Fibroblast of mammary gland (primary cell): ENCODE measurements at regions not wholly inside any gene's neighbourhood (a gene's known extent, or its start where the extent isn't known, plus 50 kb on each side); places are given as distances from the start of the nearest gene placed in this dataset.
A peak's percentile ranks its signal among the peaks of the same experiment; 100 is the strongest.
"Not testable (repeated sequence)": the region's sequence is repeated elsewhere in the genome, so short reads cannot be mapped to it uniquely, and the experiment has no call there.

Source experiments
- DNase-seq: peaks from one replicate; pipeline ENCODE4 v3.0.0-alpha.2; 2010; ENCODE audit warnings: low read depth
- H3K4me3 ChIP-seq: 2 replicates; pipeline ENCODE4 v1.5.1; 2011; ENCODE audit warnings: low read depth, mild to moderate bottlenecking, low read length, moderate library complexity; ENCODE audit not compliant: control insufficient read depth
- CTCF ChIP-seq: conservative IDR thresholded peaks from 2 replicates; pipeline ENCODE4 v1.5.1; 2011; ENCODE audit warnings: low read depth, low read length, inconsistent platforms; ENCODE audit not compliant: control insufficient read depth, insufficient read depth

- TF ChIP-seq CTCF: no peak
- H3K4me3 ChIP-seq: no peak overlapping the region
- DNase-seq: no peak
Observed at GRCh38 chr5:89826938-89827337, 582.6 kb downstream of the CETN3 start.

DNA sequence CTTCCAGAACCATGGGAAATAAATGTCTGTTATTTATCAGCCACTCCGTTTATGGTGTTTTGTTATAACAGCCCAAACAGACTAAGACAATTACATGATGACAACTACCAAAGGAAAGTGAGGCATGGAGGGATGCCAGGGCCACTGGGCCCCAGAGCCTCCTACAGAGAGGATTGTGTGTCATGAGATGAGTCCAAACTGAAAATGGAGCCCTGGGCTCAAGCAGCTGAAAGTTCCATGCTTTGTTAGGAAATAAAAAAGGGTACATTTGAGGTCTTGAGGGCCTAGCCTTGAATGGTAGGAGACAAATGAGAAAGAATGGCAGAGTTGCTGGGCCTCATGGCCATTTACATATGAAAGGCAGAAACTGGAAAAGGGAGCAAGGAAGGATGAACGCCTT is 586.5 kb downstream of the CETN3 start:
- no peak overlapping the region for H3K4me3 ChIP-seq
- no peak for TF ChIP-seq CTCF
- DNase-seq: no peak

DNA sequence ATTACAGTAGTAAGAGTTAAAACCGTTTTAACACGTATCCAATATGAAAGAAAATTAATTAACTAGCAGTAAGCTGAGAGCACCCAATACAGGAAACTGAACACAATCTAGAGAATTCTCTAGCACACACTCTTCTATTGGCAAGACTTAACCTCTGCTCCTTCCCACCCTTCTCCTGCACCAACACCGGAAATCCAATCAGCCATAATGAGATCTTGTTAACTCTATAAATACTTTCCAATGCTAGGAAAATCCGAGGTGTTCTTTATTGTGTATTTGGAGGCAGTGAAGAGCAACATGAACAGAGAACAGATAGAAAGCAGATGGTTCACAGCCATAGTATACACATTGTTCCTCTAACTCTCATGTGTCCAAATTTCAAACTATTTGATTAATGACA is 591.7 kb downstream of the CETN3 start:
- TF ChIP-seq CTCF: no peak
- no peak overlapping the region for H3K4me3 ChIP-seq

DNA sequence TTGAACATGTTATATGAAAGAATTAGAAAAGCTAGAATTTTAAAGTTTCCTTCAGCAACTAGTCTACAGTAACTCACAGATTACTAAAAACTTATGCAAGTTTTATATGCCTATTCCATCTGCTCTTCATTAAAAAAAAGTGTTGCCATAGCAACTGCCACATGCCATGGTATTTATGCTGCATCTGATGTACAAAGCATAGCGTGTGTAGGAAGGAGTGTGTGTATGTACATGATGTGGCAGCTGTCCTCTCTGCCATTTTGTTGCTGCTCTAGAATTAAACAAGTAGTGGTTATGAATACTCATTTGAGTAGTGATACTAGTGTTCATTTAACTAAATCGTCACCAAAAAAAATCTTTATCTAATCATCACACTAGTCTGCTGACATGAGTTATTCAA is 593.5 kb downstream of the CETN3 start:
- TF ChIP-seq CTCF: no peak
- DNase-seq: peak; percentile 20
- H3K4me3 ChIP-seq: no peak overlapping the region

More for the DNA sequence above, 591.7 kb downstream of the CETN3 start:
- DNase-seq: no peak

GRCh38 chr5:89800735-89801134 is 608.8 kb downstream of the CETN3 start:
- not testable (repeated sequence) for DNase-seq, H3K4me3 ChIP-seq

DNA sequence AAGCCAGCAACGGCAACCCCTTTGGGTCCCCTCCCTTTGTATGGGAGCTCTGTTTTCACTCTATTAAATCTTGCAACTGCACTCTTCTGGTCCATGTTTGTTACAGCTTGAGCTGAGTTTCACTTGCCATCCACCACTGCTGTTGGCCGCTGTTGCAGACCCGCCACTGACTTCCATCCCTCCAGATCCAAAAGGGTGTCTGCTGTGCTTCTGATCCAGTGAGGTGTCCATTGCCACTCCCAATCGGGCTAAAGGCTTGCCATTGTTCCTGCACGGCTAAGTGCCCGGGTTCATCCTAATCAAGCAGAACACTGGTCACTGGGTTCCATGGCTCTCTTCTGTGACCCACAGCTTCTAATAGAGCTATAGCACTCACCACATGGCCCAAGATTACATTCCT is 615.1 kb downstream of the CETN3 start:
- H3K4me3 ChIP-seq, DNase-seq: not testable (repeated sequence)

GRCh38 chr5:89779734-89780133 is 629.8 kb downstream of the CETN3 start:
- DNase-seq, H3K4me3 ChIP-seq: not testable (repeated sequence)

- no peak overlapping the region for H3K4me3 ChIP-seq
- no peak for DNase-seq
- no peak for TF ChIP-seq CTCF
Observed at GRCh38 chr5:89777758-89778157, 631.8 kb downstream of the CETN3 start.

DNA sequence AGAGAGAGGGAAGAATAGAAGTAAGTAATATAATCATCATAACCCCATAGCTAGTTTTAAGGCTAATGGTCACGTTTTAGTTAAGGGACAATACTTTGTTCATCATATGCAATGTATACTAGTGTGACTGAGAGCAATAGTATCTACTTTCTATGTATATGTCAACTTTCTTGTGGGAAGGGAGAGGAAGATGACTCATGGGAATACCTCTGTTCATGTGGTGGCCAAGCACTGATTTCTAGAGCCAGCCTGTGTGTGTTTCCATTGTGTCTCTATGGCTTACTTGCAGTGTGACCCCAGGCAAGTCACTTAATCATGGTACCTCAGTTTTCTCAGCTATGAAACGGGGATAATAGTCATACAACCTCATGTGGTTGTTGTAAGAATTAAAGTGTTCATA is 639.6 kb downstream of the CETN3 start:
- TF ChIP-seq CTCF: no peak
- DNase-seq: peak; percentile 29
- H3K4me3 ChIP-seq: no peak overlapping the region
